ENCODE measurements at regions not wholly inside any gene's neighbourhood (a gene's known extent, or its start where the extent isn't known, plus 50 kb on each side); places are given as distances from the start of the nearest gene placed in this dataset.

DNA sequence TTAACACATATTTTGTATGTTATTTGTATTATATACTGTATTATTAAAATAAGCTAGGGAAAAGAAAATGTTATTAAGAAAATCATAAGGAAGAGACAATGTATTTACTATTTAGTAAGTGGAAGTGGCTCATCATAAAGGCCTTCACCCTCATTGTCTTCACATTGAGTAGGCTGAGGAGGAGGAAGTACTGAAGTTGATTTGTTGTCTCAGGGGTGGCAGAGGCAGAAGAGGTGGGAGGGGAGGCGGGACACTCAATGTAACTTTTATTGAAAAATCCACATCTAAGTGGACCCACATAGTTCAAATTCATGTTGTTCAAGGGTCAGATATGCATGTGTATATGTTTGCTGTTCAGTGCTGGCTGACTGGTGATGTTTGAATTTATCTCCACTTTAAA, 210.2 kb upstream of the CITED2 start:
- Histone ChIP-seq H3K4me1 (peaks cover 21% of the 10 kb centered on the region), H3K36me3 (ENCODE audit: low read depth, missing control alignments) (no peaks in the 10 kb centered on the region), H3K27ac (no peak overlapping the region), H3K4me3 (no peak overlapping the region), H3K27me3 (no peaks in the 10 kb centered on the region), H3K9me3 (no peaks in the 10 kb centered on the region)
- TF ChIP-seq CTCF (IDR thresholded peaks at IDR 0.05) (no peak), POLR2A (IDR thresholded peaks at IDR 0.05) (no peak)
- WGBS, 2 donors = 92 to 93% methylated on average over 1 of the region's 1 CpG
- intact Hi-C loops (cut with DNase I; ENCODE audit: low total_unique reads) = no loop called here
- no peak for DNase-seq

GRCh38 chr6:139583420-139583819, 209.0 kb upstream of the CITED2 start:
- Histone ChIP-seq H3K4me1 (peaks cover 10% of the 10 kb centered on the region), H3K27ac (no peak overlapping the region), H3K9me3 (no peaks in the 10 kb centered on the region), H3K27me3 (no peaks in the 10 kb centered on the region), H3K36me3 (ENCODE audit: low read depth, missing control alignments) (no peaks in the 10 kb centered on the region), H3K4me3 (no peak overlapping the region)
- no peak for TF ChIP-seq POLR2A (IDR thresholded peaks at IDR 0.05)
- no peak for TF ChIP-seq CTCF (IDR thresholded peaks at IDR 0.05)
- intact Hi-C loops (cut with DNase I; ENCODE audit: low total_unique reads) = no loop called here
- DNase-seq = no peak
- WGBS, 2 donors = 86 to 93% methylated on average over 3 of the region's 3 CpGs

GRCh38 chr6:139582956-139583355, 208.5 kb upstream of the CITED2 start:
- no peaks in the 10 kb centered on the region for H3K36me3 ChIP-seq (ENCODE audit: low read depth, missing control alignments)
- DNase-seq = no peak
- no peak overlapping the region for H3K27ac ChIP-seq
- 86 to 98% methylated on average over 2 of the region's 2 CpGs for WGBS, 2 donors
- H3K4me3 ChIP-seq = no peak overlapping the region
- H3K9me3 ChIP-seq = no peaks in the 10 kb centered on the region
- intact Hi-C loops (cut with DNase I; ENCODE audit: low total_unique reads) = no loop called here
- peaks cover 7% of the 10 kb centered on the region for H3K4me1 ChIP-seq
- no peaks in the 10 kb centered on the region for H3K27me3 ChIP-seq
- no peak for TF ChIP-seq POLR2A (IDR thresholded peaks at IDR 0.05)
- TF ChIP-seq CTCF (IDR thresholded peaks at IDR 0.05) = no peak

- Histone ChIP-seq H3K36me3 (ENCODE audit: low read depth, missing control alignments) (no peaks in the 10 kb centered on the region), H3K4me3 (no peak overlapping the region), H3K27ac (no peak overlapping the region), H3K27me3 (no peaks in the 10 kb centered on the region), H3K9me3 (no peaks in the 10 kb centered on the region), H3K4me1 (no peaks in the 10 kb centered on the region)
- intact Hi-C loops (cut with DNase I; ENCODE audit: low total_unique reads) = no loop called here
- TF ChIP-seq CTCF (IDR thresholded peaks at IDR 0.05) = no peak
- no peak for TF ChIP-seq POLR2A (IDR thresholded peaks at IDR 0.05)
- no peak for DNase-seq
Observed at GRCh38 chr6:139581485-139581865, 207.0 kb upstream of the CITED2 start.

DNA sequence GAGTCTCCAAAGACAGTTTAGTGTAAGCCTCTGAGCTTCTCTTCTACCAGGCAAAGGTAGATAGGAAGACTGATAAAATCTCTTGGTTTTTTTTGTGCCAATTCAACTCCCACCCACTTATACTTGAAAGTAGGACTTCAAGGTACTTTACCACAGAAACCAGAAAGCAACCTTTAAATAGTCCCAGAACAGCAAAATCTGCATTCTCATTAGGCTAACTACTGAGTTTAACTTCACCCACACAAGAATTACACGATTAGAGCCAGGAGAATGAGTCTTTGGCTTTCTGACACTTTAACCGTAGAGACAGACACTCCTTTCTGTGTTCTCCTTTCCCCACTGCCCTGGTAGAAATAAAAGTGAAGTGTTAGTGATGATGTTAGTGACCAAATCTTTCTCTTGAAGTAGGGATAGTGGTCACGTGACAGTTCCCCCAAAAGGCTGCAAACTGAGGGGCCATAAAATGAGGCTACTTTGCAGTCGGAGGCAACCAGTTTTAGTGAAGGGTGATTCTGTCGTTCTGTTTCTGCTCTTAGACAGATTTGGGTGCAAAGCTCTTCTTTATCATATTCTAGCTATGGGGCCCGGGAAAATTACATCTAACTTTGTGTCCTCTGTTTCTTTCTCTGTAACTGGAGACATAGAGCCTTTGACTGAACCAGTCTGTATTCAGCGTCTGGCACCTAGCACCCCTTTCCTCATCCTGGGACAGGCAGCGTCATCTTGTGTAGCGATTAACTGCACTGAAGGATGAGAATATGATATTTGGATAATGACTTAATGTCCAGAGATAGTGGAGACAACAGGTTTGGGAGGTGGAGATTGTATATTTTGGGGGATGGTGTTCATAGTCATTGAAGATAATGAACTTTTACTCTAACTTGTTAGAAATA, 206.4 kb upstream of the CITED2 start:
- WGBS, 2 donors = 76 to 80% methylated on average over 9 of the region's 9 CpGs
- Histone ChIP-seq H3K4me3 (no peak overlapping the region), H3K27ac (no peak overlapping the region), H3K27me3 (no peaks in the 10 kb centered on the region), H3K36me3 (ENCODE audit: low read depth, missing control alignments) (no peaks in the 10 kb centered on the region), H3K9me3 (no peaks in the 10 kb centered on the region), H3K4me1 (no peaks in the 10 kb centered on the region)
- TF ChIP-seq POLR2A (IDR thresholded peaks at IDR 0.05) (no peak), CTCF (IDR thresholded peaks at IDR 0.05) (no peak)
- intact Hi-C loops (cut with DNase I; ENCODE audit: low total_unique reads) = no loop called here
- no peak for DNase-seq
